PC-9 (cell line): ENCODE measurements at regions not wholly inside any gene's neighbourhood (a gene's known extent, or its start where the extent isn't known, plus 50 kb on each side); places are given as distances from the start of the nearest gene placed in this dataset.

Experiments
- BruUV-seq: library from RNA; stranded (reverse); fragments of 400-500 nt; replicated peaks from 2 replicates; lab custom pipeline; 2021; lab: Mats Ljungman, UMichigan
- CTCF ChIA-PET: fragments of 300-600 bp; sonication (Branson Sonifier 250); formaldehyde crosslinking; loops from one replicate; lab custom pipeline; 2022; ENCODE audit warnings: antibody characterized with exemption; lab: Charles Lee
- POLR2A ChIA-PET: fragments of 300-600 bp; sonication (Branson Sonifier 250); formaldehyde crosslinking; loops from one replicate; lab custom pipeline; 2022; ENCODE audit warnings: antibody characterized with exemption; ENCODE audit not compliant: unreplicated experiment; lab: Charles Lee
- DNase-seq, 2 experiments: peaks; one replicate each; pipeline versions ENCODE4 v3.0.0 to v3.0.0-alpha.2; 2015 to 2022; ENCODE audit warnings: mixed read lengths in 1 of 2
- H2AFZ ChIP-seq: fragments of 200-600 bp; sonication (generic); 2 replicates; pipeline ENCODE4 v1.8.1; 2017; ENCODE audit warnings: antibody characterized with exemption
- H3F3A ChIP-seq: fragments of 200-600 bp; sonication (generic); 2 replicates; pipeline ENCODE4 v1.8.1; 2017; ENCODE audit warnings: antibody characterized with exemption, mild to moderate bottlenecking, low read depth; ENCODE audit not compliant: insufficient read depth
- H3K27ac ChIP-seq: fragments of 200-600 bp; sonication (generic); 2 replicates; pipeline ENCODE4 v1.6.1; 2016; ENCODE audit warnings: mixed run types
- H3K27me3 ChIP-seq: fragments of 200-600 bp; sonication (generic); 2 replicates; pipeline ENCODE4 v1.6.1; 2016; ENCODE audit warnings: low read depth, mixed run types; ENCODE audit not compliant: insufficient read depth
- H3K36me3 ChIP-seq: fragments of 200-600 bp; sonication (generic); 2 replicates; pipeline ENCODE4 v1.6.1; 2016; ENCODE audit warnings: low read depth, mixed run types
- H3K4me1 ChIP-seq: fragments of 200-600 bp; sonication (generic); replicated peaks from 2 replicates; pipeline ENCODE4 v1.6.1; 2016; ENCODE audit warnings: mixed run types; ENCODE audit not compliant: insufficient read depth
- H3K4me2 ChIP-seq: fragments of 200-600 bp; sonication (generic); 2 replicates; pipeline ENCODE4 v1.6.1; 2017; ENCODE audit warnings: mixed run types
- H3K4me3 ChIP-seq: fragments of 200-600 bp; sonication (generic); 2 replicates; pipeline ENCODE4 v1.6.1; 2016; ENCODE audit warnings: mixed run types
- H3K79me2 ChIP-seq: fragments of 200-600 bp; sonication (generic); 2 replicates; pipeline ENCODE4 v1.6.1; 2017; ENCODE audit warnings: low read depth, mixed run types
- H3K9me2 ChIP-seq: fragments of 200-600 bp; sonication (generic); 2 replicates; pipeline ENCODE4 v1.8.1; 2017; ENCODE audit warnings: mild to moderate bottlenecking; ENCODE audit not compliant: insufficient read depth
- H3K9me3 ChIP-seq: fragments of 200-600 bp; sonication (generic); 2 replicates; pipeline ENCODE4 v1.8.1; 2016; ENCODE audit warnings: low read depth; ENCODE audit not compliant: insufficient read depth
- H4K20me1 ChIP-seq: fragments of 200-600 bp; sonication (generic); 2 replicates; pipeline ENCODE4 v1.8.1; 2017; ENCODE audit not compliant: insufficient read depth
- CTCF ChIP-seq: fragments of 200-600 bp; sonication (generic); conservative IDR thresholded peaks from 2 replicates; pipeline ENCODE4 v1.6.1; 2017; ENCODE audit warnings: mixed run types, antibody characterized with exemption, mild to moderate bottlenecking, moderate library complexity
- EZH2 ChIP-seq: fragments of 200-600 bp; sonication (generic); IDR thresholded peaks from 2 replicates; pipeline ENCODE4 v1.8.0; 2017; ENCODE audit warnings: antibody characterized with exemption, low read depth
- intact Hi-C: fragments of 100-400 bp; cut with micrococcal nuclease; formaldehyde crosslinking; loops from one replicate; pipeline ENCODE4 v1.10.0; 2022; ENCODE audit not compliant: unreplicated experiment

- H3K27ac ChIP-seq: no peak overlapping the region
- H3K4me3 ChIP-seq: no peak overlapping the region
- H2AFZ ChIP-seq: no peak overlapping the region
- H3K9me2 ChIP-seq: no peaks in the 10 kb centered on the region
- no peaks in the 10 kb centered on the region for H4K20me1 ChIP-seq
- H3K4me1 ChIP-seq: no peaks in the 10 kb centered on the region
- CTCF ChIA-PET: no interaction called here
- no peaks in the 10 kb centered on the region for H3F3A ChIP-seq
- no peaks in the 10 kb centered on the region for H3K9me3 ChIP-seq
- no peak overlapping the region for H3K4me2 ChIP-seq
- H3K79me2 ChIP-seq: no peaks in the 10 kb centered on the region
- H3K27me3 ChIP-seq: no peaks in the 10 kb centered on the region
- no peak for DNase-seq
- intact Hi-C loops: no loop called here
- POLR2A ChIA-PET: no interaction called here
- H3K36me3 ChIP-seq: no peaks in the 10 kb centered on the region
- BruUV-seq: no TSS peak
- TF ChIP-seq EZH2: no peak
- no peak for TF ChIP-seq CTCF
Measured at GRCh38 chr12:81957631-81958030, 198.5 kb upstream of the PPFIA2 start.

- Histone ChIP-seq H3K27ac (no peak overlapping the region), H3K36me3 (no peaks in the 10 kb centered on the region), H3K4me2 (no peak overlapping the region), H3K9me3 (no peaks in the 10 kb centered on the region), H3K4me3 (no peak overlapping the region), H3F3A (no peaks in the 10 kb centered on the region), H3K79me2 (no peaks in the 10 kb centered on the region), H3K4me1 (no peaks in the 10 kb centered on the region), H2AFZ (no peak overlapping the region), H3K27me3 (no peaks in the 10 kb centered on the region), H3K9me2 (no peaks in the 10 kb centered on the region), H4K20me1 (no peaks in the 10 kb centered on the region)
- BruUV-seq: no TSS peak
- ChIA-PET CTCF (no interaction called here), POLR2A (no interaction called here)
- intact Hi-C loops: no loop called here
- TF ChIP-seq CTCF (no peak), EZH2 (no peak)
- no peak for DNase-seq
Measured at GRCh38 chr12:81956468-81956860, 197.3 kb upstream of the PPFIA2 start.

- TF ChIP-seq CTCF (no peak), EZH2 (no peak)
- Histone ChIP-seq H3K4me2 (no peak overlapping the region), H3K27ac (no peak overlapping the region), H3K4me3 (no peak overlapping the region), H3K27me3 (no peaks in the 10 kb centered on the region), H3K4me1 (no peaks in the 10 kb centered on the region), H4K20me1 (no peaks in the 10 kb centered on the region), H3F3A (no peaks in the 10 kb centered on the region), H3K9me3 (no peaks in the 10 kb centered on the region), H2AFZ (no peak overlapping the region), H3K9me2 (no peaks in the 10 kb centered on the region), H3K36me3 (no peaks in the 10 kb centered on the region), H3K79me2 (no peaks in the 10 kb centered on the region)
- BruUV-seq: no TSS peak
- ChIA-PET CTCF (no interaction called here), POLR2A (no interaction called here)
- no peak for DNase-seq
- intact Hi-C loops: no loop called here
Measured at GRCh38 chr12:81953541-81953940, 194.4 kb upstream of the PPFIA2 start.
